Kidney (tissue), 13 donors: ENCODE measurements at regions not wholly inside any gene's neighbourhood (a gene's known extent, or its start where the extent isn't known, plus 50 kb on each side); places are given as distances from the start of the nearest gene placed in this dataset.
A peak's percentile ranks its signal among the peaks of the same experiment; 100 is the strongest.

ENCODE experiments used
- DNase-seq, 5 donors: peaks; one replicate each; pipeline ENCODE4 v3.0.0-alpha.2; 2013 to 2020
- FAIRE-seq: peaks from 2 replicates; lab custom pipeline; 2012; peaks lifted over from hg19 to GRCh38; lab: Jason Lieb, UNC
- H3K27ac ChIP-seq, 2 donors: one replicate each; pipeline ENCODE4 v1.7.0; 2013; ENCODE audit warnings: low read depth in 2 of 2, low read length in 2 of 2, inconsistent platforms in 1 of 2
- H3K27me3 ChIP-seq: one replicate; pipeline ENCODE4 v1.7.1; 2013; ENCODE audit warnings: low read length, inconsistent platforms; ENCODE audit not compliant: control insufficient read depth, insufficient read depth
- H3K36me3 ChIP-seq, 3 donors: one replicate each; pipeline versions ENCODE4 v1.7.0 to v1.7.1; 2013; ENCODE audit warnings: low read length in 3 of 3, control low read depth in 1 of 3, inconsistent platforms in 1 of 3; ENCODE audit not compliant: insufficient read depth in 3 of 3, control insufficient read depth in 2 of 3
- H3K4me1 ChIP-seq, 3 donors: one replicate each; pipeline versions ENCODE4 v1.7.0 to v1.7.1; 2013; ENCODE audit warnings: low read length in 3 of 3, inconsistent platforms in 1 of 3, low read depth in 1 of 3; ENCODE audit not compliant: control insufficient read depth in 2 of 3, insufficient read depth in 2 of 3
- H3K4me3 ChIP-seq, 3 donors: one replicate each; pipeline versions ENCODE4 v1.7.0 to v1.8.1; 2013; ENCODE audit warnings: low read length in 3 of 3, control low read depth in 1 of 3, inconsistent platforms in 1 of 3
- H3K9ac ChIP-seq, 3 donors: one replicate each; pipeline versions ENCODE4 v1.7.0 to v1.7.1; 2013; ENCODE audit warnings: low read length in 3 of 3, control low read depth in 1 of 3, inconsistent platforms in 1 of 3
- H3K9me3 ChIP-seq, 3 donors: one replicate each; pipeline versions ENCODE4 v1.7.0 to v1.7.1; 2013; ENCODE audit warnings: low read length in 3 of 3, control low read depth in 1 of 3, inconsistent platforms in 1 of 3; ENCODE audit not compliant: control insufficient read depth in 2 of 3, insufficient read depth in 1 of 3
- intact Hi-C: fragments of 100-400 bp; cut with DNase I; formaldehyde crosslinking; loops from one replicate; pipeline ENCODE4 v1.11.1; 2022
- TF ChIP-seq, protein P1 (sequence below): IDR thresholded peaks from 3 replicates; pipeline ENCODE4 v1.5.1; 2012; ENCODE audit warnings: mild to moderate bottlenecking, moderate library complexity, borderline replicate concordance; ENCODE audit not compliant: insufficient read depth; ENCODE audit errors: extremely low read depth
- donor health status: control.
- donor health status: control.
- donor health status: control.
- donor health status: control.
- donor health status: control.
- donor health status: DM: yes; HTN: yes; CAD: no.
- donor health status: Normal renal cell carcinoma (clear cell type).

- intact Hi-C loops = no loop called here
- FAIRE-seq (no peak), DNase-seq (no peak)
- Histone ChIP-seq H3K4me3 (no peak overlapping the region), H3K36me3 (no peaks in the 10 kb centered on the region), H3K9me3 (no peaks in the 10 kb centered on the region), H3K9ac (no peak overlapping the region), H3K27ac (no peak overlapping the region), H3K27me3 (no peaks in the 10 kb centered on the region), H3K4me1 (no peaks in the 10 kb centered on the region)
- TF ChIP-seq, protein P1, sequence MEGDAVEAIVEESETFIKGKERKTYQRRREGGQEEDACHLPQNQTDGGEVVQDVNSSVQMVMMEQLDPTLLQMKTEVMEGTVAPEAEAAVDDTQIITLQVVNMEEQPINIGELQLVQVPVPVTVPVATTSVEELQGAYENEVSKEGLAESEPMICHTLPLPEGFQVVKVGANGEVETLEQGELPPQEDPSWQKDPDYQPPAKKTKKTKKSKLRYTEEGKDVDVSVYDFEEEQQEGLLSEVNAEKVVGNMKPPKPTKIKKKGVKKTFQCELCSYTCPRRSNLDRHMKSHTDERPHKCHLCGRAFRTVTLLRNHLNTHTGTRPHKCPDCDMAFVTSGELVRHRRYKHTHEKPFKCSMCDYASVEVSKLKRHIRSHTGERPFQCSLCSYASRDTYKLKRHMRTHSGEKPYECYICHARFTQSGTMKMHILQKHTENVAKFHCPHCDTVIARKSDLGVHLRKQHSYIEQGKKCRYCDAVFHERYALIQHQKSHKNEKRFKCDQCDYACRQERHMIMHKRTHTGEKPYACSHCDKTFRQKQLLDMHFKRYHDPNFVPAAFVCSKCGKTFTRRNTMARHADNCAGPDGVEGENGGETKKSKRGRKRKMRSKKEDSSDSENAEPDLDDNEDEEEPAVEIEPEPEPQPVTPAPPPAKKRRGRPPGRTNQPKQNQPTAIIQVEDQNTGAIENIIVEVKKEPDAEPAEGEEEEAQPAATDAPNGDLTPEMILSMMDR = no peak
These were observed 109.8 kb downstream of the GGTLC2 start for GRCh38 chr22:22754268-22754657.

- Histone ChIP-seq H3K9me3 (no peaks in the 10 kb centered on the region), H3K36me3 (no peaks in the 10 kb centered on the region), H3K9ac (no peak overlapping the region), H3K27ac (no peak overlapping the region), H3K4me3 (no peak overlapping the region), H3K27me3 (no peaks in the 10 kb centered on the region), H3K4me1 (no peaks in the 10 kb centered on the region)
- FAIRE-seq (no peak), DNase-seq (peak in 1 of 5 donors; percentile 62)
- TF ChIP-seq, protein P1 = no peak
- intact Hi-C loops = no loop called here
These were observed 110.8 kb downstream of the GGTLC2 start for GRCh38 chr22:22754961-22755777.

- Histone ChIP-seq H3K27me3 (no peaks in the 10 kb centered on the region), H3K4me1 (no peaks in the 10 kb centered on the region), H3K9ac (no peak overlapping the region), H3K9me3 (no peaks in the 10 kb centered on the region), H3K4me3 (no peak overlapping the region), H3K36me3 (no peaks in the 10 kb centered on the region), H3K27ac (no peak overlapping the region)
- TF ChIP-seq, protein P1 = no peak
- intact Hi-C loops = no loop called here
- no peak for FAIRE-seq
- DNase-seq = no peak
These were observed 111.3 kb downstream of the GGTLC2 start for GRCh38 chr22:22755778-22756100.
